ENCODE measurements at regions not wholly inside any gene's neighbourhood (a gene's known extent, or its start where the extent isn't known, plus 50 kb on each side); places are given as distances from the start of the nearest gene placed in this dataset.

DNA sequence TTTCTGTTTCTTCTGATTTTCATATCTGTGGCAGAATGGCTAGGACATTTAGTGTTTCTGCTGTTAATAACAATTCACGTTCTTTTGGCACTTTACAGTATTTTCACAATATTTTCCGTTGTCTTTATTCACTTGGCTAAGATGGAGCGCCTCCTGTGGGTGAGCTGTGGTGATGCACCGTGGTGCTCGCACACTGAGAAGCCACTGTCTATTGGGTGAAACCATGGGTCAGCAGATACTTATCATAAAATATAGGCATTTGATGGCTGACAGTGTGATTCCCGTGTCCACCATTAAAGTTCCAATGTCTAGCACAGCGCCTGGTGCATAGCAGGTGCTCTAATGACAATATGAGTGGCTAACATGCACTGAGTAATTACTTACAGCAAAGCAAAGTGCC, 141.8 kb downstream of the VRK1 start:
- TF ChIP-seq EGR1 (IDR thresholded peaks at IDR 0.05), result no peak
- TF ChIP-seq NFIC (IDR thresholded peaks at IDR 0.05), result no peak
- no peak for TF ChIP-seq YY1 (IDR thresholded peaks at IDR 0.05; ENCODE audit: low read depth)
- no peak for TF ChIP-seq CREB1 (IDR thresholded peaks at IDR 0.05; ENCODE audit: low read depth)
- TF ChIP-seq, protein P1, sequence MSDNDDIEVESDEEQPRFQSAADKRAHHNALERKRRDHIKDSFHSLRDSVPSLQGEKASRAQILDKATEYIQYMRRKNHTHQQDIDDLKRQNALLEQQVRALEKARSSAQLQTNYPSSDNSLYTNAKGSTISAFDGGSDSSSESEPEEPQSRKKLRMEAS (IDR thresholded peaks at IDR 0.05), result no peak
- TF ChIP-seq, protein P2, sequence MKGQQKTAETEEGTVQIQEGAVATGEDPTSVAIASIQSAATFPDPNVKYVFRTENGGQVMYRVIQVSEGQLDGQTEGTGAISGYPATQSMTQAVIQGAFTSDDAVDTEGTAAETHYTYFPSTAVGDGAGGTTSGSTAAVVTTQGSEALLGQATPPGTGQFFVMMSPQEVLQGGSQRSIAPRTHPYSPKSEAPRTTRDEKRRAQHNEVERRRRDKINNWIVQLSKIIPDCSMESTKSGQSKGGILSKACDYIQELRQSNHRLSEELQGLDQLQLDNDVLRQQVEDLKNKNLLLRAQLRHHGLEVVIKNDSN (IDR thresholded peaks at IDR 0.05), result no peak
- TF ChIP-seq EP300 (IDR thresholded peaks at IDR 0.05; ENCODE audit: borderline replicate concordance), result no peak
- no peak for TF ChIP-seq CEBPB (IDR thresholded peaks at IDR 0.05)
- no peak for TF ChIP-seq TCF12 (IDR thresholded peaks at IDR 0.05; ENCODE audit: low read depth)
- TF ChIP-seq FOXM1 (IDR thresholded peaks at IDR 0.05; ENCODE audit: borderline replicate concordance, low read depth), result no peak
